ENCODE measurements at regions not wholly inside any gene's neighbourhood (a gene's known extent, or its start where the extent isn't known, plus 50 kb on each side); places are given as distances from the start of the nearest gene placed in this dataset.

DNA sequence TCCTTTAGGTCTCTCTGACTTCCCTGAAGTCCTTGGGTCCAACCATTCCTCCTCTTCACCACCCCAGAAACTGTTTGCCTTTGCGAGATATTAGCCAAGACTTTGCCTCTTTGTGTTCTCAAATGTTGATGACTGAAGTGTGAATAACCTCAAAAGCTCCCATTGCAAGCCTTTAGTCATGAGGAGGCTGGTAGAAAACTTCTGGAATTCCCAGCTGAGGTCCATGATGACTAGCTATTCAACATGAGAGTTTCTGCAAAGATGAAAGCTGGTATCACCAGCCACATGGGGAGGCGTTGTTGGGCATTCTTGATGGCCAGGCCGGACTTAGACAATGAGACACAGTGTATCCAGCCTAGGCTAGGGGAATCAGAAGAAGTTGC lies 111.7 kb downstream of the TBX5 start:
- TF ChIP-seq, protein P1, sequence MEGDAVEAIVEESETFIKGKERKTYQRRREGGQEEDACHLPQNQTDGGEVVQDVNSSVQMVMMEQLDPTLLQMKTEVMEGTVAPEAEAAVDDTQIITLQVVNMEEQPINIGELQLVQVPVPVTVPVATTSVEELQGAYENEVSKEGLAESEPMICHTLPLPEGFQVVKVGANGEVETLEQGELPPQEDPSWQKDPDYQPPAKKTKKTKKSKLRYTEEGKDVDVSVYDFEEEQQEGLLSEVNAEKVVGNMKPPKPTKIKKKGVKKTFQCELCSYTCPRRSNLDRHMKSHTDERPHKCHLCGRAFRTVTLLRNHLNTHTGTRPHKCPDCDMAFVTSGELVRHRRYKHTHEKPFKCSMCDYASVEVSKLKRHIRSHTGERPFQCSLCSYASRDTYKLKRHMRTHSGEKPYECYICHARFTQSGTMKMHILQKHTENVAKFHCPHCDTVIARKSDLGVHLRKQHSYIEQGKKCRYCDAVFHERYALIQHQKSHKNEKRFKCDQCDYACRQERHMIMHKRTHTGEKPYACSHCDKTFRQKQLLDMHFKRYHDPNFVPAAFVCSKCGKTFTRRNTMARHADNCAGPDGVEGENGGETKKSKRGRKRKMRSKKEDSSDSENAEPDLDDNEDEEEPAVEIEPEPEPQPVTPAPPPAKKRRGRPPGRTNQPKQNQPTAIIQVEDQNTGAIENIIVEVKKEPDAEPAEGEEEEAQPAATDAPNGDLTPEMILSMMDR (IDR thresholded peaks at IDR 0.05), result no peak
- no peak for TF ChIP-seq POLR2A (IDR thresholded peaks at IDR 0.05)

All from heart left ventricle (tissue), 13 donors.